HL-60 (cell line): ENCODE measurements at regions not wholly inside any gene's neighbourhood (a gene's known extent, or its start where the extent isn't known, plus 50 kb on each side); places are given as distances from the start of the nearest gene placed in this dataset.

Experiments used
- CTCF ChIP-seq: IDR thresholded peaks from one replicate; pipeline ENCODE4 v1.5.1; 2011; ENCODE audit warnings: low read length, control low read depth, inconsistent platforms; ENCODE audit not compliant: insufficient read depth
- GABPA ChIP-seq: IDR thresholded peaks from 2 replicates; pipeline ENCODE4 v1.6.1; 2012; ENCODE audit warnings: low read depth
- POLR2AphosphoS5 ChIP-seq: IDR thresholded peaks from 2 replicates; pipeline ENCODE4 v1.6.1; 2012; ENCODE audit warnings: low read depth

GRCh38 chr16:5580296-5580695 is 482.7 kb upstream of the EEF2KMT start:
- TF ChIP-seq POLR2AphosphoS5 (no peak), CTCF (no peak), GABPA (no peak)
